Natural killer cell (primary cell): ENCODE measurements at regions not wholly inside any gene's neighbourhood (a gene's known extent, or its start where the extent isn't known, plus 50 kb on each side); places are given as distances from the start of the nearest gene placed in this dataset.
"Not testable (repeated sequence)": the region's sequence is repeated elsewhere in the genome, so short reads cannot be mapped to it uniquely, and the experiment has no call there.

Source experiments
- ATAC-seq, 3 donors: fragments of 150-1000 bp in 2 of 3; fragments of 200-7000 bp in 1 of 3; cut with Tn5 transposase; 1 replicate in 1 of 3; 2 replicates in 2 of 3; pipeline ENCODE4 v1.10.0; 2021; ENCODE audit warnings: mild to moderate bottlenecking in 2 of 3, moderate library complexity in 2 of 3
- DNase-seq, 2 donors: peaks; one replicate each; pipeline versions ENCODE4 v3.0.0 to v3.0.0-alpha.2; 2013 to 2021; ENCODE audit warnings: mixed read lengths in 1 of 2
- H3K27ac ChIP-seq: one replicate; pipeline ENCODE4 v1.5.1; 2013; ENCODE audit warnings: mild to moderate bottlenecking, low read length
- H3K27me3 ChIP-seq: one replicate; pipeline ENCODE4 v1.6.1; 2013; ENCODE audit warnings: low read length; ENCODE audit not compliant: control insufficient read depth, insufficient read depth
- H3K36me3 ChIP-seq: one replicate; pipeline ENCODE4 v1.6.1; 2013; ENCODE audit warnings: low read length; ENCODE audit not compliant: control insufficient read depth, insufficient read depth
- H3K4me1 ChIP-seq: one replicate; pipeline ENCODE4 v1.6.1; 2013; ENCODE audit warnings: low read length; ENCODE audit not compliant: control insufficient read depth, insufficient read depth
- H3K4me3 ChIP-seq: one replicate; pipeline ENCODE4 v1.5.1; 2013; ENCODE audit warnings: low read length
- H3K9me3 ChIP-seq: one replicate; pipeline ENCODE4 v1.6.1; 2013; ENCODE audit warnings: low read length; ENCODE audit not compliant: control insufficient read depth, insufficient read depth
- H3K27ac Mint-ChIP-seq, 2 donors: one replicate each; pipeline ENCODE4 v1.8.0; 2022; ENCODE audit warnings: mild to moderate bottlenecking in 2 of 2, mixed read lengths in 2 of 2, moderate library complexity in 1 of 2
- H3K27me3 Mint-ChIP-seq, 2 donors: one replicate each; pipeline ENCODE4 v1.8.0; 2022; ENCODE audit warnings: low read depth in 2 of 2, mixed read lengths in 2 of 2
- H3K36me3 Mint-ChIP-seq: one replicate; pipeline ENCODE4 v1.8.0; 2022; ENCODE audit warnings: mixed read lengths
- H3K4me1 Mint-ChIP-seq, 2 donors: one replicate each; pipeline ENCODE4 v1.8.0; 2022; ENCODE audit warnings: mixed read lengths in 2 of 2
- H3K4me3 Mint-ChIP-seq: one replicate; pipeline ENCODE4 v1.8.0; 2022; ENCODE audit warnings: mild to moderate bottlenecking, moderate library complexity, mixed read lengths
- H3K9me3 Mint-ChIP-seq, 2 donors: one replicate each; pipeline ENCODE4 v1.8.0; 2022; ENCODE audit warnings: mixed read lengths in 2 of 2
- WGBS: methylation state at CpG from one replicate; pipeline ENCODE4 v1.1.7; 2013; ENCODE audit warnings: missing lambda C conversion rate; ENCODE audit not compliant: insufficient coverage; 5-methylcytosine and 5-hydroxymethylcytosine counted together
- intact Hi-C: fragments of 100-400 bp; cut with micrococcal nuclease; formaldehyde crosslinking; loops from one replicate; pipeline ENCODE4 v1.14.2; 2022
- TF ChIP-seq, protein P1 (sequence below): fragments of 200-600 bp; IDR thresholded peaks from one replicate; pipeline ENCODE4 v1.8.0; 2022; ENCODE audit warnings: antibody characterized with exemption

DNA sequence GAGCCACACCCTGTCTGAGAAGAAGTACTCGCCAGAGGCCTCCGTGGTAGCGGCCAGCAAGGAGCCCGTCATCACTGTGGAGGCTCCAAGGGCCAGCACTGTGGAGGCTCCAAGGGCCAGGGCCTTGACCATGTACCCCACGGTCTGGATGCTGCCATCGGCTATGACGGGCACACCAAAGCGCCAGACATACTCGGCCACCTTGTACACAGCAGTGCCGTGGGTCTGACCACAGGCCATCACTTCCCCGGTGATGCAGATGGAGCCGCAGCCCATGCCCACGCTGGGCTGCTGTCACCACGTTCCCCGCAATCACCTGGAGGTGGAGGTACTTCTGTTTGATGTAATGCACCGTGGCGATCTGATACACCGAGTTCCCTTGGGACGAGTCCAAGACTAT, 377.7 kb upstream of the MAOA start:
- Mint-ChIP-seq H3K9me3 (peaks cover 0 to 2% of the 10 kb centered on the region in 2 donors), H3K27me3 (peaks cover 5 to 17% of the 10 kb centered on the region in 2 donors), H3K36me3 (no peaks in the 10 kb centered on the region), H3K4me1 (no peaks in the 10 kb centered on the region), H3K27ac (no peak overlapping the region), H3K4me3 (no peak overlapping the region)
- Histone ChIP-seq H3K27me3 (no peaks in the 10 kb centered on the region), H3K27ac (no peak overlapping the region), H3K36me3 (no peaks in the 10 kb centered on the region), H3K9me3 (no peaks in the 10 kb centered on the region), H3K4me1 (no peaks in the 10 kb centered on the region), H3K4me3 (no peak overlapping the region)
- no peak for DNase-seq
- 95% methylated on average over 19 of the region's 19 CpGs for WGBS
- intact Hi-C loops = no loop called here
- TF ChIP-seq, protein P1, sequence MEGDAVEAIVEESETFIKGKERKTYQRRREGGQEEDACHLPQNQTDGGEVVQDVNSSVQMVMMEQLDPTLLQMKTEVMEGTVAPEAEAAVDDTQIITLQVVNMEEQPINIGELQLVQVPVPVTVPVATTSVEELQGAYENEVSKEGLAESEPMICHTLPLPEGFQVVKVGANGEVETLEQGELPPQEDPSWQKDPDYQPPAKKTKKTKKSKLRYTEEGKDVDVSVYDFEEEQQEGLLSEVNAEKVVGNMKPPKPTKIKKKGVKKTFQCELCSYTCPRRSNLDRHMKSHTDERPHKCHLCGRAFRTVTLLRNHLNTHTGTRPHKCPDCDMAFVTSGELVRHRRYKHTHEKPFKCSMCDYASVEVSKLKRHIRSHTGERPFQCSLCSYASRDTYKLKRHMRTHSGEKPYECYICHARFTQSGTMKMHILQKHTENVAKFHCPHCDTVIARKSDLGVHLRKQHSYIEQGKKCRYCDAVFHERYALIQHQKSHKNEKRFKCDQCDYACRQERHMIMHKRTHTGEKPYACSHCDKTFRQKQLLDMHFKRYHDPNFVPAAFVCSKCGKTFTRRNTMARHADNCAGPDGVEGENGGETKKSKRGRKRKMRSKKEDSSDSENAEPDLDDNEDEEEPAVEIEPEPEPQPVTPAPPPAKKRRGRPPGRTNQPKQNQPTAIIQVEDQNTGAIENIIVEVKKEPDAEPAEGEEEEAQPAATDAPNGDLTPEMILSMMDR = no peak
- no peak for ATAC-seq

DNA sequence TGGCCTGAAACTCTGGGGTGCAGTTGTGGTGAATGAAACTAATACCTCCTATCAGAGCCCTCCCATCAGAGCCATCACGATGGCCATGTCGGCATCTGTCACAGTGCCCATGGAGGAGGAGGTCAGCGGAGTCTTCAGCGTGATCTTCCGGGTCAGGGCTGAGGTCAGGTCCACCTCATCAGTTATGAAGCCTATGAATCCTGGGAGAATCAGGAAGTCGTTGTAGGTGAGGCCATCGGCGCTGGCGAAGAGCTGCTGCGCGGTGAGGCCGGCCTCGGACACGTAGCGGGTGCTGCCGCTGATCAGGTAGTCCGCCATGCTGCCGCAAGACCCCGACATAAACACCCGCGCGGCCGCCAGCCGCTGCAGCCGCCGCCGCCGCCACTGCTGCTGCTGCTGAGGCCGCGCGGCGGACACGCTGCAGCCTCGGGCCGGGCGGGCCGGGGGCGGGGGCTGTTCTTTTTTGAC, 376.7 kb upstream of the MAOA start:
- no peaks in the 10 kb centered on the region for H3K9me3 Mint-ChIP-seq
- H3K36me3 ChIP-seq = no peaks in the 10 kb centered on the region
- H3K27ac ChIP-seq = no peak overlapping the region
- no peak overlapping the region for H3K27ac Mint-ChIP-seq
- 97% methylated on average over 37 of the region's 38 CpGs for WGBS
- H3K9me3 ChIP-seq = no peaks in the 10 kb centered on the region
- ATAC-seq (no peak), DNase-seq (no peak)
- intact Hi-C loops = no loop called here
- peaks cover 5 to 17% of the 10 kb centered on the region in 2 donors for H3K27me3 Mint-ChIP-seq
- no peaks in the 10 kb centered on the region for H3K36me3 Mint-ChIP-seq
- H3K4me3 ChIP-seq = no peak overlapping the region
- TF ChIP-seq, protein P1 = no peak
- H3K4me1 Mint-ChIP-seq = no peaks in the 10 kb centered on the region
- H3K27me3 ChIP-seq = no peaks in the 10 kb centered on the region
- H3K4me3 Mint-ChIP-seq = no peak overlapping the region
- no peaks in the 10 kb centered on the region for H3K4me1 ChIP-seq

DNA sequence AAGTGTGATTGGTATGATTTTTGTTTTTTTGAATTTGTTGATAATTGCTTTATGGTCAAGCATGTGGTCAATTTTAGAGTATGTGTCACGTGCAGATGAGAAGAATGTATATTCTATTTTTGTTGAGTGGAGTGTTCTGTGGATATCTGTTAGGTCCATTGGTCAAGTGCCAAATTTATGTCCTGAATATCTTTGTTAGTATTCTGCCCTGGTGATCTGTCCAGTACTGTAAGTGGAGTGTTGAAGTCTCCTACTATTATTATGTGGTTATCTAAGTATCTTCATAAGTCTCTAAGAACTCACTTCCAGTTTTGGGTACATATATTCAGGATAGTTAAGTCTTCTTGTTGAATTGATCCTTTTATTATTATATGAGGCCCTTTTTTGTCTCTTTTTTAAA, 372.9 kb upstream of the MAOA start:
- Histone ChIP-seq H3K27ac (no peak overlapping the region), H3K4me3 (no peak overlapping the region), H3K36me3 (no peaks in the 10 kb centered on the region), H3K4me1 (no peaks in the 10 kb centered on the region), H3K27me3 (no peaks in the 10 kb centered on the region), H3K9me3 (no peaks in the 10 kb centered on the region)
- no peaks in the 10 kb centered on the region for H3K9me3 Mint-ChIP-seq
- no peaks in the 10 kb centered on the region for H3K36me3 Mint-ChIP-seq
- WGBS = 67% methylated on average over 1 of the region's 1 CpG
- H3K4me1 Mint-ChIP-seq = no peaks in the 10 kb centered on the region
- DNase-seq = no peak
- no peak overlapping the region for H3K4me3 Mint-ChIP-seq
- no peak for ATAC-seq
- H3K27ac Mint-ChIP-seq = no peak overlapping the region
- intact Hi-C loops = no loop called here
- peaks cover 3 to 9% of the 10 kb centered on the region in 2 donors for H3K27me3 Mint-ChIP-seq
- TF ChIP-seq, protein P1 = no peak

DNA sequence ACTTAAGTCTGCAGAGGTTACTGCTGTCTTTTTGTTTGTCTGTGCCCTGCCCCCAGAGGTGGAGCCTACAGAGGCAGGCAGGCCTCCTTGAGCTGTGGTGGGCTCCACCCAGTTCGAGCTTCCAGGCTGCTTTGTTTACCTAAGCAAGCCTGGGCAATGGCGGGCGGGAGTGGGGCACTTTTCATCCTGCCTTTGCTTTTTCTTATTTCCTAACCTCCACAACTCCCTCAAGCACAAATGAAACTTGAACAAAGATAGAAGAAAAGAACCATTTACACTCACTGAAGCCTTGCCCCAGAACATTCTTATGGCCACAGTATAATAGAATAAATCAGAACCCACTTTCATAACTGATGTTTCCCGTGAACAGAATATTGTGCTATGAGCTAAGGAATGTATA, 344.5 kb upstream of the MAOA start:
- DNase-seq, H3K4me3 ChIP-seq, ATAC-seq, H3K9me3 Mint-ChIP-seq, H3K4me3 Mint-ChIP-seq, H3K9me3 ChIP-seq, H3K4me1 Mint-ChIP-seq, H3K36me3 ChIP-seq, H3K27ac Mint-ChIP-seq, H3K27me3 Mint-ChIP-seq, H3K36me3 Mint-ChIP-seq, H3K27me3 ChIP-seq, H3K4me1 ChIP-seq, H3K27ac ChIP-seq, intact Hi-C loops: not testable (repeated sequence)
- WGBS = 91% methylated on average over 3 of the region's 4 CpGs
